ENCODE measurements at regions not wholly inside any gene's neighbourhood (a gene's known extent, or its start where the extent isn't known, plus 50 kb on each side); places are given as distances from the start of the nearest gene placed in this dataset.
A peak's percentile ranks its signal among the peaks of the same experiment; 100 is the strongest.

DNA sequence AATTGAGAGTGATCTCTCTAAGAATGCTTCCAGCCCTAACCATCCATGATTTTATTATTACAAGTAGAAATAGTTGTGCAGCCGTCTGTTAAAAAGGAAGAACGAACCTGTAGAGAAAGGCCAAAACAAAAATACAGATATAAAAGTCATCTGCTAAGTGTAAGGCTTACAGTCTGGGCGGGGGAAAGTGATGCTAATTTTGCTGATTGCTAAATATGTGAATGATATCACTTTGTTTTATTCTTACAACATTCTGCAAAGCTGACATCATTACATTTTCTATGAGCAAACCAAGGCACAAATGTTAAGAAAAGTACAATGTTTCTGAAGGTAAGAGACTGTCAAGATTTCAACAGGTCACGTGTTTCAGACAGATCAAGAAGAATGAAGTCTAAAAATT, 101.5 kb upstream of the RAP1B start:
- Mint-ChIP-seq H3K9me3 (no peaks in the 10 kb centered on the region), H3K27ac (ENCODE audit: low read depth) (no peak overlapping the region), H3K27me3 (no peaks in the 10 kb centered on the region), H3K4me1 (no peaks in the 10 kb centered on the region), H3K36me3 (ENCODE audit: insufficient read depth) (peaks cover 1% of the 10 kb centered on the region), H3K4me3 (no peak overlapping the region)
- DNase-seq (ENCODE audit: low spot score in 2 of 2), result no peak
- ATAC-seq (replicated peaks; ENCODE audit: extremely low read depth, poor library complexity, severe bottlenecking), result no peak

DNA sequence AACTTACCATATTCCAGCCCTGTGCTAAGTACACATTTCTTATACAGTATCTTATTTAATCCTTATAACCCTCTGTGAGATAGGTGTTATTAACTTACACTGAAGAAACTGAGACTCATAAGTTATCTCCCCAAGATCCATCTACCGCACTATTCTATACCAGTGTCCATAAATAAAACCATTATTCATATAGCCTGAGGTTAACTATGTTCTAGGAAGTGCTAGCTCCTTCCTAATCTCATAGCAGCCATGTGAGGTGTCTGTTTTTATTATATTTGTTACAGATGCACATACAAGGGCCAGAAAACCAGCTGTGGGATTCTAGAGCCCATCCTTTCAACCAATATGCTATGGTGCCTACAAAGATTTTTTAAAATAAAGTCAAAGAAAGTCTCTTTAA, 100.3 kb upstream of the RAP1B start:
- H3K27ac Mint-ChIP-seq (ENCODE audit: low read depth), result no peak overlapping the region
- ATAC-seq (replicated peaks; ENCODE audit: extremely low read depth, poor library complexity, severe bottlenecking) (no peak), DNase-seq (ENCODE audit: low spot score in 2 of 2) (no peak)
- H3K4me1 Mint-ChIP-seq, result no peaks in the 10 kb centered on the region
- no peaks in the 10 kb centered on the region for H3K9me3 Mint-ChIP-seq
- H3K4me3 Mint-ChIP-seq, result no peak overlapping the region
- H3K27me3 Mint-ChIP-seq, result no peaks in the 10 kb centered on the region
- H3K36me3 Mint-ChIP-seq (ENCODE audit: insufficient read depth), result peaks cover 1% of the 10 kb centered on the region

DNA sequence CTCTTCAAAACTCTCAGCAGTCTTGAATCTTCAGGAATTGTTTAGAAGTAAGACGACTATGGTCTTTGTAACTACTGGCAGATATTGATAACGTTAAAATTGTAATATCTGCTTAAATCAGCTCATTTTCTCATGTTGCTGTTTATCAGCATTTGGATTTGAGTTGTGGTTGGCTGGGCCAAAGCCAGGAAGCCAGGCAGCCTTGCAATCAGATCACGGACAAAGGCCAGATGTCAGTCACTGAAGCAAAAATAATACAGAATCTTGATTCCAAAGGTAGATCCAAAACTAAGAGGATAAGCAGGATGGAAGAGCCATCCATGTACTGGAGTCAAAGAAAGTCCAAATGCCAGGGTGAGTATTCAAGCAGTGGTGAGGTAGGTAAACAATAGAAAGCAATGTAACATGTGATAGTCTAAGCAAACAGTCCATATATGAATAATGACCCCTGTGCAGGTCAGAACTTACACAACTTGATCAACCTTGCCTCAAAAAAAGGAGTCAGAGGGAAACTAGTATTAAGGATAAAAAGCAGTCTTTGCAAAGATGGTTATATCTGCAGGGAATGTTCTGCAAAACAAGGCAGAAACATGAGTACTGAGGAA, 95.8 kb upstream of the RAP1B start:
- DNase-seq (ENCODE audit: low spot score in 2 of 2) (no peak), ATAC-seq (replicated peaks; ENCODE audit: extremely low read depth, poor library complexity, severe bottlenecking) (no peak)
- no peak overlapping the region for H3K4me3 Mint-ChIP-seq
- no peaks in the 10 kb centered on the region for H3K4me1 Mint-ChIP-seq
- H3K36me3 Mint-ChIP-seq (ENCODE audit: insufficient read depth), result no peaks in the 10 kb centered on the region
- H3K9me3 Mint-ChIP-seq, result no peaks in the 10 kb centered on the region
- H3K27ac Mint-ChIP-seq (ENCODE audit: low read depth), result no peak overlapping the region
- no peaks in the 10 kb centered on the region for H3K27me3 Mint-ChIP-seq

DNA sequence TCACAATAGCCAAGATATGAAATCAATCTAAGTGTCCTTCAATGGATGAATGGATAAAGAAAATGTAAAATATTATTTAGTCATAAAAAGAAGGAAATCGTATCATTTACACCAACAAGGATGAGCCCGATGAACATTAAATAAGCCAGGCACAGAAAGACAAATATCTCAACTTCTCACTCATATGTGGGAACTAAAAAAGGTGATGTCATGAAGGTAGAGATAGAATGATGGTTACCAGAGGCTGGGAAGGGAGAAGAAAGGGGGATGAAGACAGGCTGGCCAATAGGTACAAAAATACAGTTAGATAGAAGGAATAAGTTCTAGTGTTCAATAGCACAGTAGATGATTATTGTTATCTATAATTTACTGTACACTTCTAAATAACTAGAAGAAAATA, 94.9 kb upstream of the RAP1B start:
- H3K27ac Mint-ChIP-seq (ENCODE audit: low read depth), result no peak overlapping the region
- DNase-seq (ENCODE audit: low spot score in 2 of 2), result no peak

DNA sequence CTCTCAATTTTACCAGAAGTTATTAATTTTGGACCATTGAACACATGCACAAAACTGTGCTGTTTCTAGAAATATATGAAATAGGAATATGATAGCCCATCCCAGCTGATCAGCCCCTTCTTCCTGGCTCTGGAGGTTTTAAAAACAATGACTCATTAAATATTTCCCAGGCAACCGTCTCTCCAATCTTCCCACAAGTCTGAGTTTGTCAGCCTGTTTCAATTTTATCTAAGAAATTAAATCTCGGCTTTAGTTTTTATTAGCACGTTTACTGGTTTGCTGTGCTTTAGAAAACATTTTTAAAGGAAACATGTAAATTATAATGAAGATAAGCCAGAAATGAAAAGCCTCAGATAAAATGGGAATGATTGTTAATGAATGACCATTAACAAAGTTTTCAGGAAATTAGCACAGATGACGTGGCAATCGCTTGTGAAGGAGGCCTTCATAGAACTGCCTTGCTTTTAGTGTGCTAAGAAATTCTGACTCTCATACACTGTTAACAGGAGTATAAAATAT, 89.3 kb upstream of the RAP1B start:
- H3K27me3 Mint-ChIP-seq, result no peaks in the 10 kb centered on the region
- no peaks in the 10 kb centered on the region for H3K9me3 Mint-ChIP-seq
- DNase-seq (ENCODE audit: low spot score in 2 of 2) (no peak), ATAC-seq (replicated peaks; ENCODE audit: extremely low read depth, poor library complexity, severe bottlenecking) (no peak)
- H3K4me1 Mint-ChIP-seq, result no peaks in the 10 kb centered on the region
- no peak overlapping the region for H3K27ac Mint-ChIP-seq (ENCODE audit: low read depth)
- H3K36me3 Mint-ChIP-seq (ENCODE audit: insufficient read depth), result no peaks in the 10 kb centered on the region
- no peak overlapping the region for H3K4me3 Mint-ChIP-seq

More for the DNA sequence above, 94.9 kb upstream of the RAP1B start:
- H3K4me1 Mint-ChIP-seq, result no peaks in the 10 kb centered on the region
- no peaks in the 10 kb centered on the region for H3K9me3 Mint-ChIP-seq
- no peak overlapping the region for H3K4me3 Mint-ChIP-seq
- no peaks in the 10 kb centered on the region for H3K27me3 Mint-ChIP-seq
- no peaks in the 10 kb centered on the region for H3K36me3 Mint-ChIP-seq (ENCODE audit: insufficient read depth)
- ATAC-seq (replicated peaks; ENCODE audit: extremely low read depth, poor library complexity, severe bottlenecking), result no peak

DNA sequence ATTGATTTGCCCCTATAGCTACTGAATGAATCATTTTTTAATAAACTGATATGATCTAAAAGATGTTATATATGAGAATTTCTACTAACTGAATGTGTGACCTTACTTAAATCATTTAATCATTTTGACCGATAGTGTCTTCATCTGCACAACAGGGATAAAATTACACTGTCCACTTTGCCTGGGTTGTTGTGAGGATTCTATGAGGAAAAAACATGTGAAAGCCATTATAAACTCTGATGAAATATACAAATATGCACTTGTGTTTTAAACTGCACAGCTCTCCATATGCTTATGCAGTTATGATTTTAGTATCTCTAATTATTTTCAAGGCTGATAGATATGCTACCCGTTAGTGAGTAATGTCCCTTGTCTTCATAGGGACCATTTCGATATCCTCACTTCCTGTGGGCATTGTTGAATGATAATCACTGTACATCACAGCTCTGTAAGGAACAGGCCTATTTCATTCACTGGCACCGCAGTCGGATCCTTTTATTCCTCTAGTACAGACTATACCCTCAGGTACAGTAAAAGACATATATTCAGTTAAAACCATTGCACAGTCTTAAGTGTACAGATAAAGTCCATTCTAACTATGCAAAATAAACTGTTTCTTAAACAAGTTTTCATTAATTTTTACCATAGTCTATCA, 88.7 kb upstream of the RAP1B start:
- Mint-ChIP-seq H3K4me1 (no peaks in the 10 kb centered on the region), H3K9me3 (no peaks in the 10 kb centered on the region), H3K36me3 (ENCODE audit: insufficient read depth) (no peaks in the 10 kb centered on the region)

DNA sequence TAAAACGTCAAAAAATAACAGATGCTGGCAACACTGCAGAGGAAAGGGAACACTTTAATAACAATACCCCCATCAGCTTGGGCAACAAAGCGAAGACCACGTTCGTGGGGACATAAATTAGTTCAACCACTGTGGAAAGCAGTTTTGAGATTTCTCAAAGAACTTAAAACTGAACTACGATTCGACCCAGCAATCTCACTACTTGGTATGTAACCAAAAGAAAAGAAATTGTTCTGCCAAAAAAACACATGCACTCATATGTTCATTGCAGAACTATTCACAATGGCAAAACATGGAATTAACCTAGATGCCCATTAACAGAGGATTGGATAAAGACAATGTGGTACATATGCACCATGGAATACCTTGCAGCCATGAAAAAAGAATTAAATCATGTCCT, 81.2 kb upstream of the RAP1B start:
- no peak for DNase-seq (ENCODE audit: low spot score in 2 of 2)
- Mint-ChIP-seq H3K27ac (ENCODE audit: low read depth) (no peak overlapping the region), H3K27me3 (no peaks in the 10 kb centered on the region), H3K9me3 (no peaks in the 10 kb centered on the region), H3K4me1 (peaks cover 26% of the 10 kb centered on the region), H3K4me3 (no peak overlapping the region), H3K36me3 (ENCODE audit: insufficient read depth) (peaks cover 2% of the 10 kb centered on the region)
- ATAC-seq (replicated peaks; ENCODE audit: extremely low read depth, poor library complexity, severe bottlenecking), result no peak

More for the DNA sequence above, 88.7 kb upstream of the RAP1B start:
- Mint-ChIP-seq H3K27ac (ENCODE audit: low read depth) (no peak overlapping the region), H3K4me3 (no peak overlapping the region), H3K27me3 (no peaks in the 10 kb centered on the region)
- DNase-seq (ENCODE audit: low spot score in 2 of 2) (no peak), ATAC-seq (replicated peaks; ENCODE audit: extremely low read depth, poor library complexity, severe bottlenecking) (no peak)

DNA sequence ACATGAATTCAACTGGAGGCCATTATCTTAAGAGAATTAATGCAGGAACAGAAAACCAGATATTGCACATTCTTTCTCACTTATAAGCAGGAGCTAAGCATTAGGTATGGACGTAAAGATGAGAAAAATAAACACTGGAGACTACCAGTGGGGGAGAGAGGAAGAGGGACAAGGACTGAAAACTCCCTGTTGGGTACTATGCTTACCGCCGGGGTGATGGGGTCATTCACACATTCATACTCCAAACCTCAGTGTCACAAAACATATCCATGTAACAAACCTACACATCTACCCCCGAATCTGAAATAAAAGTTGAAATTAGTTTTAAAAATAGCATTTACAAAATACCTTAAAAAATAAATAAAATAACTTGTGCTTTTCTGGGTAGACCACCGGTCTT, 80.8 kb upstream of the RAP1B start:
- Mint-ChIP-seq H3K4me1 (peaks cover 26% of the 10 kb centered on the region), H3K9me3 (no peaks in the 10 kb centered on the region), H3K27ac (ENCODE audit: low read depth) (no peak overlapping the region), H3K36me3 (ENCODE audit: insufficient read depth) (peaks cover 2% of the 10 kb centered on the region), H3K27me3 (no peaks in the 10 kb centered on the region), H3K4me3 (no peak overlapping the region)
- DNase-seq (ENCODE audit: low spot score in 2 of 2), result no peak
- no peak for ATAC-seq (replicated peaks; ENCODE audit: extremely low read depth, poor library complexity, severe bottlenecking)

DNA sequence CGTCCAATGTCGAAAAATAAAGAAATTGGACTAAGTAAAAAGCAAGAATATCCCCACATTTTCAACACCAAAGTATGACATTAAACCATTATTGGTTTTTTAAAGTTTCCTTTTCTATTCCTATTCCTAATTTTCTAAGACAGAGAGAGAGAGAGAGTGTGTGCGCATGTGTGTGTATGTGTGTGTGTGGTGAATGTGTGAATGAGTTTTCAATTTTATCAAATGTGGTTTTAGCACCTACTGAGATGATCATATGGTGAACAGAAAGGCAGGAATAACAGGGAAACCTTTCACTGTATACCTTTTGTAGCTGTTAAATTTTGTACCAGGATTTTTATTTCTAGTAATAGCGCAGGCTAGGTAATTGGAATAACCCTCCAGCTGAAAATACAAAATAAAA, 80.4 kb upstream of the RAP1B start:
- H3K27ac Mint-ChIP-seq (ENCODE audit: low read depth), result no peak overlapping the region
- no peak overlapping the region for H3K4me3 Mint-ChIP-seq
- H3K9me3 Mint-ChIP-seq, result no peaks in the 10 kb centered on the region
- ATAC-seq (replicated peaks; ENCODE audit: extremely low read depth, poor library complexity, severe bottlenecking), result no peak
- peaks cover 26% of the 10 kb centered on the region for H3K4me1 Mint-ChIP-seq
- H3K36me3 Mint-ChIP-seq (ENCODE audit: insufficient read depth), result peaks cover 2% of the 10 kb centered on the region
- H3K27me3 Mint-ChIP-seq, result no peaks in the 10 kb centered on the region
- DNase-seq (ENCODE audit: low spot score in 2 of 2), result no peak

DNA sequence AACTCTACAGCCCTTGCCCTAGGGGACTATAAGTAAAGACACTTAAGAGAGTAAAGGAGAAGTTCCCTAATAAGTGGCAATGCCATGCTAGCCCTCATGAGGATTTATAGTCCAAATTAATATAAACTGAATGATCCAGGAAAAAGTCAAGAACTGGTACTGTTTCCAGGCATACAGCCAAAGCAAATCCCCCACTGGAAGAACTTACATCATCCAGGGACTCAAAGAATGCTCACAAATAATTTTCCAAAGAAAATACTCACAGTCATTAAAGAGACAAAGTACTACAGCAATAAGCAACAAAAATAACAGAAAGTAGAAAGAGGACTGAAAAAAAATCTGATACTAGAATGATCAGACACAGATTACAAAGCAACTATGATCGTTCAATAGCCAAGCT, 79.7 kb upstream of the RAP1B start:
- no peak for ATAC-seq (replicated peaks; ENCODE audit: extremely low read depth, poor library complexity, severe bottlenecking)
- DNase-seq (ENCODE audit: low spot score in 2 of 2), result no peak
- H3K27ac Mint-ChIP-seq (ENCODE audit: low read depth), result peak overlapping the region; percentile 14
- H3K36me3 Mint-ChIP-seq (ENCODE audit: insufficient read depth), result peaks cover 2% of the 10 kb centered on the region
- H3K4me3 Mint-ChIP-seq, result no peak overlapping the region
- no peaks in the 10 kb centered on the region for H3K27me3 Mint-ChIP-seq
- peaks cover 26% of the 10 kb centered on the region for H3K4me1 Mint-ChIP-seq
- no peaks in the 10 kb centered on the region for H3K9me3 Mint-ChIP-seq

DNA sequence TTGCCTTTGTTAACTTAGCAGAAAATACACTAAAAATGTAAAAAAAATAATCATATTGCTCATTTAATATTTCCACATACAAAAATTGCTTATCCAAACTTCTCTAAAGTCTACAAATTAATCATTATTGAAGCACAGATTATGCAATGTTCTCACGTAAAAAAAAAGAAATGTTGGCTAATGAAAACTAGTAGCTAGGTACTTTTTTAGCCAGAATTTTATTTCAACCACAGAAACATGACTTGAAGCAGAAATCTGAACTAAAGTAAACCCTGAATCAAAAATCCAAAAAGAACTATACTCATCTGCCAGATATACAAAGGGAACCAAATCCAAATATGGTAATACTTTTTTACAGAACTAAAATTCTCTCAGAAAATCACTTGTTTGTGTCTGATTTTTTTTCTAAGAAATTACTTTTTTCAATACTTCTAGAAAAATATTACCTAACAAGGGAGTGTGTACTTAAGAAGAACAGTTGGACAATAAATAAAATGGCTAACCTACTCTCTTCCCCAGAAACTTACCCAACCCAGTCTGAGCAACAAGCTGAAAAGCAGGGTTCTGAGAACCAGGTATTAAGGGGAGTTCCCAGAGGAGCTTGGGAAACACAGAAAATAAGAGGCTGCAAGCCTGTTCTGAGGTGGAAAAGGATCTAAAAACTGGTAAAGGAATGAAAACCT, 78.4 kb upstream of the RAP1B start:
- Mint-ChIP-seq H3K36me3 (ENCODE audit: insufficient read depth) (peaks cover 2% of the 10 kb centered on the region), H3K4me1 (peaks cover 36% of the 10 kb centered on the region), H3K27ac (ENCODE audit: low read depth) (no peak overlapping the region), H3K9me3 (no peaks in the 10 kb centered on the region), H3K4me3 (no peak overlapping the region), H3K27me3 (no peaks in the 10 kb centered on the region)
- DNase-seq (ENCODE audit: low spot score in 2 of 2) (no peak), ATAC-seq (replicated peaks; ENCODE audit: extremely low read depth, poor library complexity, severe bottlenecking) (no peak)

DNA sequence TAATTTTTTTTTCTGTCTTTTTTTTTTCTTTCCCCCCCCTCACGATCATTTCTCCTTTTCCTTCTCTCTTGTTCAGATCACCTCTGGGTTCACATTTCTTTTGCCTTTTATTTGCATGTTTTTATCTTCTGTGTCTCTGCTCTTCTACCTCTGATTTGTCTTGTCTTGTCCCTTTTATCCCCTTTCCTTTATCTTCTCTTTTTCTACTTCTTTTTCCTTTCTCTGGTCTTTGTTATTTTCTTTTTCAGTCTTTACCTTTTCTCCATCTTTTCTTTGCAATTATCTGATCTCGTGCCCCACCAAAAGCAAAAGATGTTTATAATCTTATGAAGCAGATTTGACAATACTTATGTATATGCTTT, 77.8 kb upstream of the RAP1B start:
- Mint-ChIP-seq H3K4me1 (peaks cover 36% of the 10 kb centered on the region), H3K36me3 (ENCODE audit: insufficient read depth) (peaks cover 2% of the 10 kb centered on the region), H3K27ac (ENCODE audit: low read depth) (no peak overlapping the region), H3K27me3 (no peaks in the 10 kb centered on the region), H3K4me3 (no peak overlapping the region), H3K9me3 (no peaks in the 10 kb centered on the region)
- no peak for ATAC-seq (replicated peaks; ENCODE audit: extremely low read depth, poor library complexity, severe bottlenecking)
- DNase-seq (ENCODE audit: low spot score in 2 of 2), result no peak

DNA sequence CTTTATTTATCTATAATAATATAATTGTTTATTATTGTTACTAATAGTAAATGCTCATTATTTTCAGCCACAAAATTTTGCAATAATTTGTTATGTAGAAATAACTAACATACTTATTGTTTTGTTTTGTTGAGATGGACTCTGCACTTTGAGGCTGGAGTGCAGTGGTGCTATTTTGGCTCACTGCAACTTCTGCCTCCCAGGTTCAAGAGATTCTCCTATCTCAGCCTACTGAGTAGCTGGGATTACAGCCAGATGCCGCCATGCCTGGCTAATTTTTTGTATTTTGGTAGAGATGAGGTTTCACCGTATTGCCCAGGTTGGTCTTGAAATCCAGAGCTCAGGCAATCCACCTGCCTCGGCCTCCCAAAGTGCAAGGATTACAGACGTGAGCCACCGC, 76.6 kb upstream of the RAP1B start:
- ATAC-seq (replicated peaks; ENCODE audit: extremely low read depth, poor library complexity, severe bottlenecking), result no peak
- peaks cover 35% of the 10 kb centered on the region for H3K4me1 Mint-ChIP-seq
- DNase-seq (ENCODE audit: low spot score in 2 of 2), result no peak
- H3K36me3 Mint-ChIP-seq (ENCODE audit: insufficient read depth), result peaks cover 4% of the 10 kb centered on the region
- no peak overlapping the region for H3K27ac Mint-ChIP-seq (ENCODE audit: low read depth)
- H3K4me3 Mint-ChIP-seq, result no peak overlapping the region
- H3K27me3 Mint-ChIP-seq, result no peaks in the 10 kb centered on the region
- no peaks in the 10 kb centered on the region for H3K9me3 Mint-ChIP-seq
